H54 (cell line): ENCODE measurements at regions not wholly inside any gene's neighbourhood (a gene's known extent, or its start where the extent isn't known, plus 50 kb on each side); places are given as distances from the start of the nearest gene placed in this dataset.
"Not testable (repeated sequence)": the region's sequence is repeated elsewhere in the genome, so short reads cannot be mapped to it uniquely, and the experiment has no call there.

Experiments used
- DNase-seq: peaks from one replicate; pipeline ENCODE4 v3.0.0; 2011; ENCODE audit warnings: low spot score, mixed read lengths; ENCODE audit not compliant: insufficient read length
- FAIRE-seq: peaks from 3 replicates; lab custom pipeline; 2011; peaks lifted over from hg19 to GRCh38; lab: Jason Lieb, UNC
- POLR2A ChIP-seq: IDR thresholded peaks from 2 replicates; pipeline ENCODE4 v1.6.1; 2011; ENCODE audit warnings: low read depth, mild to moderate bottlenecking, low read length

DNA sequence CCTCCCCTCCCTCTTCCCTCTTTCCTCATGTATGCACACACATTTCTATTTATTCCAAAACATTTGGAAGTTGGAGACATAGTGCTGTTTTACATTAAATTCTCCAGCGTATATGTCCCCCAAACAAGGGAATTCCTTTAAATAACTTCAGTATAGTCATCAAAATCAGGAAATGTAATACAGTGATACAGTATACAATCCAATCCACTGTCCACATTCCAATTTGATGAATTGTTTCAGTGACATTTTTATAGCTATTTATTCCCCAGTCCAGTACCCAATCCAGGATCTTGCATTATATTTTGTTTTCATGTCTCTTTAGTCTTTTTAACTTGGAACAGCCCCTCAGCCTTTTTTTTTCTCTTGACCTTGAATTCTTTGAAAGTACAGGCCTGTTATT lies 233.0 kb downstream of the DKK2 start:
- DNase-seq = no peak
- no peak for FAIRE-seq
- no peak for TF ChIP-seq POLR2A

GRCh38 chr4:106801386-106801785 lies 234.7 kb downstream of the DKK2 start:
- FAIRE-seq (no peak), DNase-seq (no peak)
- TF ChIP-seq POLR2A = no peak

GRCh38 chr4:106796876-106797275 lies 239.2 kb downstream of the DKK2 start:
- DNase-seq (no peak), FAIRE-seq (no peak)
- no peak for TF ChIP-seq POLR2A

DNA sequence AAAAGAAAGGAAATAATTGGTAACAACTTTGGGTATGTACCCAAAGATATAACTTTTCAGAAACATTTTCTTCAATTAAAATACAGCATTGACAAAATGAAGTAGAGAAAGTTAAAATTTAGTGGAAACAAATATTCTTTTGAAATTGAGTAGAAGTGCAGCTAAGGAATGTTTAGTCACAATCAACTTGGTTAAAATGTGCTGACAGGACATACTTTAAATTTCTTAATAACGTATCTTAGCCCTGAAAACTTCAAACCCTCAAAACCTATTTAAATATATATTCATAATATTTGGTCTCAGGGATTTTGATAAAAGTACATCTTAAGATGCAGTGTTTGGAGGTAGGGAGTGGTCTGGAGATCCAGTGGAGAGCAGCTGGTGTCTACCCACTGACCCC lies 240.8 kb downstream of the DKK2 start:
- no peak for TF ChIP-seq POLR2A
- FAIRE-seq (no peak), DNase-seq (no peak)

GRCh38 chr4:106793933-106794332 lies 242.2 kb downstream of the DKK2 start:
- TF ChIP-seq POLR2A = no peak
- DNase-seq (no peak), FAIRE-seq (no peak)

- FAIRE-seq = no peak
- TF ChIP-seq POLR2A = no peak
- no peak for DNase-seq
Observed at GRCh38 chr4:106775636-106776035, 260.5 kb downstream of the DKK2 start.

DNA sequence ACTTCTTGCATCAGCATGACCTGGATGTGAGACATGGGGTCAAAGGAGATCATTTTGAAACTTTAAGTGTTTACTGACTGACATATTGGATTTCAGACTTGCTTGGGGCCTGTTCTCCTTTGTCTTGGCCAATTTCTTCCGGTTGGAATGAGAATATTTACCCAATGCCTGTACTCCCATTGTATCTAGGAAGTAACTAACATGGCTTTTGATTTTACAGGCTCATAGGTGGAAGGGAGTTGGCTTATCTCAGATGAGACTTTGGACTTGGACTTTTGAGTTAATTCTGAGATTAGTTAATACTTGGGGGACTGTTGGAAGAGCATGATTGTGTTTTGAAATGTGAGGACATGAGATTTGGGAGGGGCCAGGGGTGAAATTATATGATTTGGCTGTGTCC lies 262.1 kb downstream of the DKK2 start:
- DNase-seq, FAIRE-seq: not testable (repeated sequence)

- FAIRE-seq (no peak), DNase-seq (no peak)
- TF ChIP-seq POLR2A = no peak
Observed at GRCh38 chr4:106773076-106773905, 262.8 kb downstream of the DKK2 start.

DNA sequence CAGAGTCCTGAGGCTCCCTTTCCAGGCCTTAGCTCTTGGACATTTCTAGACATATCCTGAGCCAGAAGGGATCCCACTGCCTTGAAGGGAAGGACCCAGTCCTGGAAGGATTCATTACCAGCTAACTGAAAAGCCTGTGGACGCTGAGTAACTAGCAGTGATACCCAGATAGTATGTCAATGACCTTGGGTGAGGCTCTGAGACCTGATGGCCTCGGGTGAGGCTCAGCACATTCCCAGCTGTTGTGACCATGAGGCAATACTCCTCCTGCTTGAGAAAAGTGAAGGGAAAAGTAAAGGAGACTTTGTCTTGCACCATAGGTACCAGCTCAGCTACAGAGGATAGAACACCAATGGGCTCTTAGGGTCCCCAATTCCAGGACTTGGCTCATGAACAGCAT lies 268.1 kb downstream of the DKK2 start:
- no peak for DNase-seq

GRCh38 chr4:106766519-106766918 lies 269.6 kb downstream of the DKK2 start:
- no peak for DNase-seq
- no peak for FAIRE-seq
- no peak for TF ChIP-seq POLR2A

More for the DNA sequence above, 268.1 kb downstream of the DKK2 start:
- no peak for TF ChIP-seq POLR2A
- no peak for FAIRE-seq

- no peak for FAIRE-seq
- no peak for TF ChIP-seq POLR2A
- DNase-seq = no peak
Observed at GRCh38 chr4:106764774-106765173, 271.3 kb downstream of the DKK2 start.

DNA sequence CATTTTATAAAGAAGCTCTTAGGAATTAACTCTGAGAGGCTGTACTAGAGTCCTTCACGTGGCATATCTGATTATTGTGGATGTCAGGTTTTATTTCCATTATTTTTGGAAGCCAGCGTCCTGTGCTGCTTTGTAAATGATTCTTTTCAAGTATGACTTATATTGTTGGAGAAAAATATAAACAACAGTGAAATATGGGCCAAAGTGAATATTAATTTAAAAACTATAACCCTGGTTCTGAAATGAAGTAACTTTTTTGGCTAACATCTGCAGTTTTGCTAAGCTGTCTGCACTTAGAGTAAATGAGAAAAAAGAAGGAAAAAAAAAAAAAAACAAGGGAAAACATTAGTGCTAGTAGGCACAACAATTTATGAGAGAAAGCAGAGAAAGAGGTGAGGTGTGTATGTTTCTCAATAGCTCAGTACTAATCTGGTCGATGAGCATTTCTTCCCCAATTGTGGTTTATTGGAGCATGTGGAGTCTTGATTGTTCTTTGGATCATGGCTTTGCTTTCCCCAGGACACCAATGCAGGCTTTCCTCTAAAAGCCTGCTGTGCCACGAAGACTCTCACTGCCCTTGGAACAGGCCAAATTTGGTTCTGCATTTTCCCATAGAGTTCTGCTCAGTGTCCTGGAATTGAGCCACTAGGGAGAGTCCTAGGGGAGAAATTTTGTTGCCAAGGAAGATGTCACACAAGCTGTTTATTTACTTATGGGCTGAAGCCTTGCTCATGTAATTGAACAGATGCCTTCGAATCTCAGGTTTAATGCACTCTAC lies 273.3 kb downstream of the DKK2 start:
- no peak for FAIRE-seq
- TF ChIP-seq POLR2A = no peak
- DNase-seq = no peak

DNA sequence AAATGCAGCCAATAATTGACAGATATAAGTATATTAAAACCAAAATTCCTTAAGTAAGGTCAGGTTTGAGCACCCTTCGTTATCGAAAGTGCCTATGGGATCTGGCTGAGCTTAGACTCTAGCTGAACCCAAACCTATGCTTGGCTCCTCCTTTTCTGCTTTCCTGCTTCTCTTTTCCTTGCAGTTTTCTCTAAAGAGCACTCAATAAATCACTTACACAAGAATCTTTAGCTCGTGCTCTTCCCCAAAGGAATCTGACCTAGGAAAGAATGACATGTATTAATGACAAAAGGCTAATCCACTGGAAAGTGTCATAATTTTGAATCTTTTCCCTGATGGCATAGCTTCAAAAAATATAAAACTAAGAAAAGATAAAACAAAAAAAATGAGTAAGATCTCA lies 282.7 kb downstream of the DKK2 start:
- FAIRE-seq (no peak), DNase-seq (no peak)
- TF ChIP-seq POLR2A = no peak

- FAIRE-seq (no peak), DNase-seq (no peak)
- TF ChIP-seq POLR2A = no peak
Observed at GRCh38 chr4:106746451-106746850, 289.7 kb downstream of the DKK2 start.
